ENCODE measurements at regions not wholly inside any gene's neighbourhood (a gene's known extent, or its start where the extent isn't known, plus 50 kb on each side); places are given as distances from the start of the nearest gene placed in this dataset.

GRCh38 chr6:23454080-23454976 lies 671.7 kb upstream of the NRSN1 start:
- Histone ChIP-seq H3K9me2 (ENCODE audit: insufficient read depth) (no peaks in the 10 kb centered on the region), H3F3A (ENCODE audit: insufficient read depth, low read depth) (no peaks in the 10 kb centered on the region), H2AFZ (no peak overlapping the region), H3K4me1 (replicated peaks; ENCODE audit: insufficient read depth) (no peaks in the 10 kb centered on the region), H3K79me2 (ENCODE audit: low read depth) (no peaks in the 10 kb centered on the region), H3K27ac (no peak overlapping the region), H3K36me3 (ENCODE audit: low read depth) (no peaks in the 10 kb centered on the region), H4K20me1 (ENCODE audit: insufficient read depth) (no peaks in the 10 kb centered on the region), H3K4me3 (no peak overlapping the region), H3K4me2 (no peak overlapping the region), H3K9me3 (ENCODE audit: insufficient read depth, low read depth) (no peaks in the 10 kb centered on the region), H3K27me3 (ENCODE audit: insufficient read depth, low read depth) (no peaks in the 10 kb centered on the region)
- TF ChIP-seq CTCF (conservative IDR thresholded peaks at IDR 0.05) (no peak), EZH2 (IDR thresholded peaks at IDR 0.05; ENCODE audit: low read depth) (no peak)
- ChIA-PET POLR2A (ENCODE audit: unreplicated experiment) (no interaction called here), CTCF (no interaction called here)
- DNase-seq, result no peak
- BruUV-seq (replicated peaks), result no TSS peak
- intact Hi-C loops (cut with micrococcal nuclease; ENCODE audit: unreplicated experiment), result no loop called here

GRCh38 chr6:23455754-23456153 lies 670.3 kb upstream of the NRSN1 start:
- H3K9me2 ChIP-seq (ENCODE audit: insufficient read depth), result no peaks in the 10 kb centered on the region
- no peaks in the 10 kb centered on the region for H3F3A ChIP-seq (ENCODE audit: insufficient read depth, low read depth)
- no peaks in the 10 kb centered on the region for H3K4me1 ChIP-seq (replicated peaks; ENCODE audit: insufficient read depth)
- H3K4me2 ChIP-seq, result no peak overlapping the region
- DNase-seq, result no peak
- no peak overlapping the region for H3K27ac ChIP-seq
- TF ChIP-seq EZH2 (IDR thresholded peaks at IDR 0.05; ENCODE audit: low read depth) (no peak), CTCF (conservative IDR thresholded peaks at IDR 0.05) (no peak)
- ChIA-PET CTCF (no interaction called here), POLR2A (ENCODE audit: unreplicated experiment) (no interaction called here)
- H2AFZ ChIP-seq, result no peak overlapping the region
- no peaks in the 10 kb centered on the region for H3K79me2 ChIP-seq (ENCODE audit: low read depth)
- H3K9me3 ChIP-seq (ENCODE audit: insufficient read depth, low read depth), result no peaks in the 10 kb centered on the region
- no TSS peak for BruUV-seq (replicated peaks)
- no peaks in the 10 kb centered on the region for H3K36me3 ChIP-seq (ENCODE audit: low read depth)
- H3K4me3 ChIP-seq, result no peak overlapping the region
- H4K20me1 ChIP-seq (ENCODE audit: insufficient read depth), result no peaks in the 10 kb centered on the region
- no peaks in the 10 kb centered on the region for H3K27me3 ChIP-seq (ENCODE audit: insufficient read depth, low read depth)
- intact Hi-C loops (cut with micrococcal nuclease; ENCODE audit: unreplicated experiment), result no loop called here

- TF ChIP-seq CTCF (conservative IDR thresholded peaks at IDR 0.05) (no peak), EZH2 (IDR thresholded peaks at IDR 0.05; ENCODE audit: low read depth) (no peak)
- no TSS peak for BruUV-seq (replicated peaks)
- Histone ChIP-seq H3F3A (ENCODE audit: insufficient read depth, low read depth) (no peaks in the 10 kb centered on the region), H3K27ac (no peak overlapping the region), H3K4me1 (replicated peaks; ENCODE audit: insufficient read depth) (no peaks in the 10 kb centered on the region), H3K9me3 (ENCODE audit: insufficient read depth, low read depth) (no peaks in the 10 kb centered on the region), H3K4me2 (no peak overlapping the region), H4K20me1 (ENCODE audit: insufficient read depth) (no peaks in the 10 kb centered on the region), H2AFZ (no peak overlapping the region), H3K4me3 (no peak overlapping the region), H3K79me2 (ENCODE audit: low read depth) (no peaks in the 10 kb centered on the region), H3K27me3 (ENCODE audit: insufficient read depth, low read depth) (no peaks in the 10 kb centered on the region), H3K36me3 (ENCODE audit: low read depth) (no peaks in the 10 kb centered on the region), H3K9me2 (ENCODE audit: insufficient read depth) (no peaks in the 10 kb centered on the region)
- ChIA-PET POLR2A (ENCODE audit: unreplicated experiment) (no interaction called here), CTCF (no interaction called here)
- intact Hi-C loops (cut with micrococcal nuclease; ENCODE audit: unreplicated experiment), result no loop called here
- no peak for DNase-seq
Observed at GRCh38 chr6:23456396-23456795, 669.6 kb upstream of the NRSN1 start.
